ENCODE measurements at regions not wholly inside any gene's neighbourhood (a gene's known extent, or its start where the extent isn't known, plus 50 kb on each side); places are given as distances from the start of the nearest gene placed in this dataset.

DNA sequence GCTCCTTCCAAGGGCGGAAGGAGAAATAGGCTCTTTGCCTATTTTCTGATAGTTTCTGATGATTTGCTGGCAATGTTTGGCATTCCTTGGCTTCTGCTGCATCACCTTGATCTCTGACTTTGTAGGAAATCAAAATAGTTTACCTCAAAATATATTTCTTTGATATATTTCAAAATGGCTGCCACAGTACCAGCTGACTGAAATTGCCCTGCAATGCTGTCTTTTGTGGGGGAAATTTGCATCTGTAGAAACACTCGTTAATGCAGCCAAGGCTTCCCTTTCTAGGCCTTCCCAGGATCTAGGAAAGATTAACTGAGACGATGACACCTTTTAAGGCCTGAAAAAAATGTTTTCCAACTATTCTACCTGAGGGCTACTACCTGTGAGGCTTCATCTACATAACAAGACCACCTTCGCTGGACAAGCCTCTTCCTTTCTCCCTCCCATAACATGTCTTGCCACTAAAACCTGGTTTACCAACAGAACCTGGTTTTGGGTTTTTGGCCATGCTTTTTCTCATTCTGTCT, 212.8 kb upstream of the SSTR1 start:
- no peaks in the 10 kb centered on the region for H3K4me1 ChIP-seq (ENCODE audit: insufficient read depth, low read length)
- H3K27ac ChIP-seq (ENCODE audit: low read depth, low read length) = no peak overlapping the region
- Mint-ChIP-seq H3K9me3 (ENCODE audit: unreplicated experiment) (no peaks in the 10 kb centered on the region), H3K4me1 (ENCODE audit: low read depth, unreplicated experiment) (no peaks in the 10 kb centered on the region), H3K36me3 (ENCODE audit: low read depth, unreplicated experiment) (no peaks in the 10 kb centered on the region), H3K4me3 (ENCODE audit: unreplicated experiment) (no peak overlapping the region), H3K27ac (ENCODE audit: unreplicated experiment) (no peak overlapping the region), H3K27me3 (ENCODE audit: low read depth, unreplicated experiment) (peaks cover 1% of the 10 kb centered on the region)
- no peak overlapping the region for H2AFZ ChIP-seq (ENCODE audit: low read depth, low read length)
- no peaks in the 10 kb centered on the region for H3K27me3 ChIP-seq (ENCODE audit: insufficient read depth, low read length)
- FAIRE-seq (no peak), DNase-seq (ENCODE audit: low read depth) (no peak)
- TF ChIP-seq, protein P1, sequence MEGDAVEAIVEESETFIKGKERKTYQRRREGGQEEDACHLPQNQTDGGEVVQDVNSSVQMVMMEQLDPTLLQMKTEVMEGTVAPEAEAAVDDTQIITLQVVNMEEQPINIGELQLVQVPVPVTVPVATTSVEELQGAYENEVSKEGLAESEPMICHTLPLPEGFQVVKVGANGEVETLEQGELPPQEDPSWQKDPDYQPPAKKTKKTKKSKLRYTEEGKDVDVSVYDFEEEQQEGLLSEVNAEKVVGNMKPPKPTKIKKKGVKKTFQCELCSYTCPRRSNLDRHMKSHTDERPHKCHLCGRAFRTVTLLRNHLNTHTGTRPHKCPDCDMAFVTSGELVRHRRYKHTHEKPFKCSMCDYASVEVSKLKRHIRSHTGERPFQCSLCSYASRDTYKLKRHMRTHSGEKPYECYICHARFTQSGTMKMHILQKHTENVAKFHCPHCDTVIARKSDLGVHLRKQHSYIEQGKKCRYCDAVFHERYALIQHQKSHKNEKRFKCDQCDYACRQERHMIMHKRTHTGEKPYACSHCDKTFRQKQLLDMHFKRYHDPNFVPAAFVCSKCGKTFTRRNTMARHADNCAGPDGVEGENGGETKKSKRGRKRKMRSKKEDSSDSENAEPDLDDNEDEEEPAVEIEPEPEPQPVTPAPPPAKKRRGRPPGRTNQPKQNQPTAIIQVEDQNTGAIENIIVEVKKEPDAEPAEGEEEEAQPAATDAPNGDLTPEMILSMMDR (IDR thresholded peaks at IDR 0.05; ENCODE audit: insufficient read depth, low read depth, low read length) = no peak
- no peak for TF ChIP-seq EZH2 (IDR thresholded peaks at IDR 0.05; ENCODE audit: insufficient read depth, low read length)
- H4K20me1 ChIP-seq (ENCODE audit: insufficient read depth, low read length) = no peaks in the 10 kb centered on the region
- no peaks in the 10 kb centered on the region for H3K79me2 ChIP-seq (ENCODE audit: insufficient read depth, low read length)
- no peaks in the 10 kb centered on the region for H3K36me3 ChIP-seq (ENCODE audit: insufficient read depth, low read length)
- no peaks in the 10 kb centered on the region for H3K9me3 ChIP-seq (ENCODE audit: insufficient read depth, low read depth, low read length)
- H3K4me2 ChIP-seq (ENCODE audit: low read length) = no peak overlapping the region
- H3K9ac ChIP-seq (ENCODE audit: low read length) = no peak overlapping the region
- no peak overlapping the region for H3K4me3 ChIP-seq (ENCODE audit: insufficient read depth, low read depth, low read length)

DNA sequence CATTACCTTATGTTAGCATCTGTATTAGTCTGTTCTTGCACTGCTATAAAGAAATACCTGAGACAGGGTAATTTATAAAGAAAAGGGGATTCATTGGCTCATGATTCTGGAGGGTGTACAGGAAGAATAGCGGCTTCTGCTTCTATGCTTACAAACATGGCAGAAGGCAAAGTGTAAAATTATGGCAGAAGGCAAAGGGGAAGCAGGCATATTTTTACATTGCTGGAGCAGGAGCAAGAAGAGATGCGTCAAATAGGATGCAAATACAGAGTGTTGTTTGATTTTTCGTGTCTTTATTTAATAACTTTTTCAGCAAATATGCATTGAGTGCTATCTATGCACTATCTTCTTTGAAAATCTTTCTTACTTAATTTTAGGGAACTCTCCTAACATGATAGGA, 210.7 kb upstream of the SSTR1 start:
- Histone ChIP-seq H3K4me1 (ENCODE audit: insufficient read depth, low read length) (no peaks in the 10 kb centered on the region), H3K4me3 (ENCODE audit: insufficient read depth, low read depth, low read length) (no peak overlapping the region), H2AFZ (ENCODE audit: low read depth, low read length) (no peak overlapping the region), H3K4me2 (ENCODE audit: low read length) (no peak overlapping the region), H3K9me3 (ENCODE audit: insufficient read depth, low read depth, low read length) (peaks cover 2% of the 10 kb centered on the region), H3K79me2 (ENCODE audit: insufficient read depth, low read length) (no peaks in the 10 kb centered on the region), H3K27me3 (ENCODE audit: insufficient read depth, low read length) (no peaks in the 10 kb centered on the region), H3K36me3 (ENCODE audit: insufficient read depth, low read length) (no peaks in the 10 kb centered on the region), H3K27ac (ENCODE audit: low read depth, low read length) (no peak overlapping the region), H3K9ac (ENCODE audit: low read length) (no peak overlapping the region), H4K20me1 (ENCODE audit: insufficient read depth, low read length) (no peaks in the 10 kb centered on the region)
- no peak for TF ChIP-seq EZH2 (IDR thresholded peaks at IDR 0.05; ENCODE audit: insufficient read depth, low read length)
- TF ChIP-seq, protein P1 (IDR thresholded peaks at IDR 0.05; ENCODE audit: insufficient read depth, low read depth, low read length) = no peak
- no peak for DNase-seq (ENCODE audit: low read depth)
- no peak for FAIRE-seq
- Mint-ChIP-seq H3K9me3 (ENCODE audit: unreplicated experiment) (no peaks in the 10 kb centered on the region), H3K27me3 (ENCODE audit: low read depth, unreplicated experiment) (peaks cover 1% of the 10 kb centered on the region), H3K4me1 (ENCODE audit: low read depth, unreplicated experiment) (no peaks in the 10 kb centered on the region), H3K4me3 (ENCODE audit: unreplicated experiment) (no peak overlapping the region), H3K27ac (ENCODE audit: unreplicated experiment) (no peak overlapping the region), H3K36me3 (ENCODE audit: low read depth, unreplicated experiment) (no peaks in the 10 kb centered on the region)

DNA sequence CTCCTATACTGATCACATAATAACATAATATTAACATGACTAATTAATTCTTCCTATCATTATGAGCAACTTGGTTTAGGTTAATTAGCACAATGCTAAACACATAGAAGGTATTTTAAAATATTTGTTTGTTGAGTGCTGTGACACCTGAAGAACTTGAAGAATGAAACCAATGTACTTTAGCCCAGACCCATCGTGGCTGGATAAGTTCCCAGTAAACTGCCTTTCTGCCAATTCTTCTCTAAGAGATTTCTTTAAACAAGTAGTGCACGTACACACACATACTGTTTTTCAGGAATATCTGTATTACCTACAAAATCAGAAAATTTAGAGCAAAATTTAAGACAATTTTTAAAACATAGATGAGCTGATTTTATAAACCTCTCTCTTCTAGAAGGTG, 207.4 kb upstream of the SSTR1 start:
- Mint-ChIP-seq H3K4me1 (ENCODE audit: low read depth, unreplicated experiment) (no peaks in the 10 kb centered on the region), H3K4me3 (ENCODE audit: unreplicated experiment) (no peak overlapping the region), H3K27me3 (ENCODE audit: low read depth, unreplicated experiment) (peaks cover 5% of the 10 kb centered on the region), H3K9me3 (ENCODE audit: unreplicated experiment) (no peaks in the 10 kb centered on the region), H3K27ac (ENCODE audit: unreplicated experiment) (no peak overlapping the region), H3K36me3 (ENCODE audit: low read depth, unreplicated experiment) (no peaks in the 10 kb centered on the region)
- Histone ChIP-seq H4K20me1 (ENCODE audit: insufficient read depth, low read length) (no peaks in the 10 kb centered on the region), H2AFZ (ENCODE audit: low read depth, low read length) (no peak overlapping the region), H3K27me3 (ENCODE audit: insufficient read depth, low read length) (no peaks in the 10 kb centered on the region), H3K9ac (ENCODE audit: low read length) (no peak overlapping the region), H3K36me3 (ENCODE audit: insufficient read depth, low read length) (no peaks in the 10 kb centered on the region), H3K79me2 (ENCODE audit: insufficient read depth, low read length) (no peaks in the 10 kb centered on the region), H3K9me3 (ENCODE audit: insufficient read depth, low read depth, low read length) (peaks cover 2% of the 10 kb centered on the region), H3K27ac (ENCODE audit: low read depth, low read length) (no peak overlapping the region), H3K4me1 (ENCODE audit: insufficient read depth, low read length) (no peaks in the 10 kb centered on the region), H3K4me2 (ENCODE audit: low read length) (no peak overlapping the region), H3K4me3 (ENCODE audit: insufficient read depth, low read depth, low read length) (no peak overlapping the region)
- no peak for TF ChIP-seq EZH2 (IDR thresholded peaks at IDR 0.05; ENCODE audit: insufficient read depth, low read length)
- TF ChIP-seq, protein P1 (IDR thresholded peaks at IDR 0.05; ENCODE audit: insufficient read depth, low read depth, low read length) = no peak
- no peak for DNase-seq (ENCODE audit: low read depth)
- no peak for FAIRE-seq

Measured in astrocyte (in vitro differentiated cells and primary cell).